HCT116 (cell line): ENCODE measurements at regions not wholly inside any gene's neighbourhood (a gene's known extent, or its start where the extent isn't known, plus 50 kb on each side); places are given as distances from the start of the nearest gene placed in this dataset.

Experiments used
- ATAC-seq: fragments of 200-7000 bp; cut with Tn5 transposase; 2 replicates; pipeline ENCODE4 v1.9.1; 2020; ENCODE audit warnings: mild to moderate bottlenecking, moderate library complexity
- BruUV-seq: library from RNA; stranded (reverse); fragments of 400-500 nt; replicated peaks from 2 replicates; lab custom pipeline; 2021; lab: Mats Ljungman, UMichigan
- CTCF ChIA-PET: fragments of 300-600 bp; sonication (Branson Sonifier 250); formaldehyde crosslinking; loops from one replicate; lab custom pipeline; 2021; ENCODE audit warnings: antibody characterized with exemption; lab: Charles Lee
- POLR2A ChIA-PET: fragments of 300-600, 350-600 bp; sonication (Branson Sonifier 250); formaldehyde crosslinking; loops from one replicate; lab custom pipeline; 2021; ENCODE audit warnings: antibody characterized with exemption; lab: Charles Lee
- RAD21 ChIA-PET, 2 experiments: fragments of 300-600 bp; sonication (Branson Sonifier 250); formaldehyde crosslinking; loops; one replicate each; lab custom pipeline; 2023; ENCODE audit warnings: low total read pairs in 2 of 2; ENCODE audit not compliant: uncharacterized antibody in 2 of 2, unreplicated experiment in 2 of 2, low non-redundant PET in 1 of 2; lab: Charles Lee
- DNase-seq: peaks from one replicate; pipeline ENCODE4 v3.0.0-alpha.2; 2010; ENCODE audit warnings: low read depth, low spot score
- H2AFZ ChIP-seq: fragments of 200-600 bp; shearing (Covaris generic), sonication (generic); 2 replicates; pipeline ENCODE4 v1.6.1; 2017; ENCODE audit warnings: low read depth, mixed run types, mixed read lengths, antibody characterized with exemption, low read length; ENCODE audit not compliant: poor library complexity, severe bottlenecking
- H3K27ac ChIP-seq: 2 replicates; pipeline ENCODE4 v1.5.1; 2012; ENCODE audit warnings: low read depth, low read length
- H3K27me3 ChIP-seq: fragments of 200-600 bp; sonication (generic); 2 replicates; pipeline ENCODE4 v1.6.1; 2016; ENCODE audit warnings: mixed run types, low read length, mixed read lengths; ENCODE audit not compliant: insufficient read depth
- H3K36me3 ChIP-seq, 2 experiments: fragments of 200-500 bp in 1 of 2; fragments of 200-600 bp in 1 of 2; sonication (Bioruptor generic) in 1 of 2; sonication (generic) in 1 of 2; 2 replicates each; pipeline versions ENCODE4 v1.5.1 to v1.6.1; 2014 to 2016; ENCODE audit warnings: low read length in 2 of 2, inconsistent platforms in 1 of 2, mixed read lengths in 1 of 2, mixed run types in 1 of 2; ENCODE audit not compliant: insufficient read depth in 2 of 2, control insufficient read depth in 1 of 2
- H3K4me1 ChIP-seq, 2 experiments: fragments of 200-600 bp in 1 of 2; sonication (generic) in 1 of 2; 2 replicates each; pipeline versions ENCODE4 v1.5.1 to v1.6.1; 2012 to 2017; ENCODE audit warnings: low read length in 2 of 2, inconsistent platforms in 1 of 2, mild to moderate bottlenecking in 1 of 2, mixed read lengths in 1 of 2, mixed run types in 1 of 2, moderate library complexity in 1 of 2; ENCODE audit not compliant: insufficient read depth in 2 of 2, control insufficient read depth in 1 of 2
- H3K4me2 ChIP-seq: fragments of 200-600 bp; sonication (generic); 2 replicates; pipeline ENCODE4 v1.6.1; 2017; ENCODE audit warnings: mixed run types, low read length, mixed read lengths
- H3K4me3 ChIP-seq, 2 experiments: fragments of 200-600 bp in 1 of 2; sonication (generic) in 1 of 2; replicated peaks in 1 of 2; 2 replicates each; pipeline ENCODE4 v1.5.1; 2011 to 2016; ENCODE audit warnings: low read length in 2 of 2, control low read depth in 1 of 2, low read depth in 1 of 2, mild to moderate bottlenecking in 1 of 2, mixed read lengths in 1 of 2, mixed run types in 1 of 2
- H3K79me2 ChIP-seq: fragments of 200-600 bp; sonication (generic); 2 replicates; pipeline ENCODE4 v1.6.1; 2017; ENCODE audit warnings: mild to moderate bottlenecking, mixed run types, low read length, moderate library complexity, mixed read lengths; ENCODE audit not compliant: insufficient read depth
- H3K9ac ChIP-seq: fragments of 200-600 bp; sonication (generic); 2 replicates; pipeline ENCODE4 v1.6.1; 2016; ENCODE audit warnings: low read length, mixed read lengths
- H3K9me2 ChIP-seq: fragments of 200-600 bp; sonication (generic), shearing (Covaris generic); 2 replicates; pipeline ENCODE4 v1.6.1; 2017; ENCODE audit warnings: mixed run types, mild to moderate bottlenecking, moderate library complexity; ENCODE audit not compliant: insufficient read depth
- H3K9me3 ChIP-seq, 2 experiments: fragments of 200-500 bp in 1 of 2; fragments of 200-600 bp in 1 of 2; sonication (Bioruptor generic) in 1 of 2; sonication (generic) in 1 of 2; 2 replicates each; pipeline ENCODE4 v1.6.1; 2014 to 2017; ENCODE audit warnings: low read length in 2 of 2, mixed read lengths in 2 of 2, inconsistent platforms in 1 of 2, low read depth in 1 of 2, mild to moderate bottlenecking in 1 of 2, mixed run types in 1 of 2, moderate library complexity in 1 of 2; ENCODE audit not compliant: control insufficient read depth in 1 of 2, insufficient read depth in 1 of 2
- H4K20me1 ChIP-seq: fragments of 200-600 bp; sonication (generic), shearing (Covaris generic); 2 replicates; pipeline ENCODE4 v1.6.1; 2017; ENCODE audit warnings: mixed run types, mild to moderate bottlenecking, moderate library complexity; ENCODE audit not compliant: insufficient read depth
- EGR1 ChIP-seq: IDR thresholded peaks from 2 replicates; pipeline ENCODE4 v1.6.1; 2012; ENCODE audit warnings: low read depth
- ELF1 ChIP-seq: IDR thresholded peaks from 2 replicates; pipeline ENCODE4 v1.6.1; 2012; ENCODE audit warnings: low read depth, borderline replicate concordance
- EZH2phosphoT487 ChIP-seq: fragments of 200-600 bp; IDR thresholded peaks from 2 replicates; pipeline ENCODE4 v1.6.1; 2018; ENCODE audit warnings: antibody characterized with exemption, borderline replicate concordance
- POLR2AphosphoS5 ChIP-seq: IDR thresholded peaks from 2 replicates; pipeline ENCODE4 v1.6.1; 2011; ENCODE audit warnings: mild to moderate bottlenecking, low read depth, low read length, moderate library complexity
- RAD21 ChIP-seq: IDR thresholded peaks from 2 replicates; pipeline ENCODE4 v1.6.1; 2012; ENCODE audit warnings: low read depth, mild to moderate bottlenecking
- ZFX ChIP-seq: fragments of 450-650 bp; IDR thresholded peaks from 2 replicates; pipeline ENCODE4 v1.6.1; 2017
- ZNF274 ChIP-seq: fragments of 200-500 bp; sonication (Bioruptor generic); IDR thresholded peaks from 2 replicates; pipeline ENCODE4 v1.6.1; 2014; ENCODE audit warnings: mild to moderate bottlenecking, low read depth, low read length, inconsistent platforms
- intact Hi-C: fragments of 100-400 bp; cut with micrococcal nuclease; formaldehyde crosslinking; loops from 2 replicates; pipeline ENCODE4 v1.10.0; 2022
- TF ChIP-seq, protein P1 (sequence below), 3 experiments: fragments of 200-600 bp in 1 of 3; sonication (generic) in 1 of 3; IDR thresholded peaks in 2 of 3; conservative IDR thresholded peaks in 1 of 3; 2 replicates each; pipeline ENCODE4 v1.5.1; 2012 to 2017; ENCODE audit warnings: low read depth in 2 of 3, low read length in 2 of 3, antibody characterized with exemption in 1 of 3, borderline replicate concordance in 1 of 3, control low read depth in 1 of 3, mild to moderate bottlenecking in 1 of 3, mixed read lengths in 1 of 3, mixed run types in 1 of 3, moderate library complexity in 1 of 3; ENCODE audit not compliant: insufficient read depth in 1 of 3
- TF ChIP-seq, protein P2 (sequence below): IDR thresholded peaks from 2 replicates; pipeline ENCODE4 v1.6.1; 2012

DNA sequence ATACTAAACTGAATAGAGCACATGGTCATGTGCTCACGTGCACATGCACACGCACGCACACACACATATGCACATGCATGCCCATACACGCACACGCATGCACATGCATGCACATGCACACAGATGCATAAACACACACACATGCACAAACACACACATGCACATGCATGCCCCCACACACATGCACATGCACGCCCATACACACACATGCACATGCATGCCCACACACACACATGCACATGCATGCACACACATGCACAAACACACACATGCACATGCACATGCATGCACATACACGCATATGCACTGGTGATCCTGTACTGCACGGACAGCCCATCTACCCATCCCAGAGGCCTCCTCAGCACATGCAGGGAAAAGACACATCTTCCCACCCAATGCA, 426.6 kb downstream of the OCA2 start:
- H3K36me3 ChIP-seq = no peaks in the 10 kb centered on the region
- no peak overlapping the region for H2AFZ ChIP-seq
- CTCF ChIA-PET = no interaction called here
- H3K27ac ChIP-seq = no peak overlapping the region
- no peaks in the 10 kb centered on the region for H3K9me2 ChIP-seq
- BruUV-seq = no TSS peak
- no peak overlapping the region for H3K9ac ChIP-seq
- no peaks in the 10 kb centered on the region for H4K20me1 ChIP-seq
- POLR2A ChIA-PET = no interaction called here
- H3K4me2 ChIP-seq = no peak overlapping the region
- RAD21 ChIA-PET = no interaction called here
- H3K4me3 ChIP-seq = no peak overlapping the region
- peaks cover 0 to 55% of the 10 kb centered on the region in 2 experiments; a peak in 2 of 4 replicates for H3K9me3 ChIP-seq
- H3K79me2 ChIP-seq = no peaks in the 10 kb centered on the region
- no peaks in the 10 kb centered on the region for H3K4me1 ChIP-seq
- no peaks in the 10 kb centered on the region for H3K27me3 ChIP-seq
- TF ChIP-seq POLR2AphosphoS5 (no peak), ZFX (no peak), ELF1 (no peak), EZH2phosphoT487 (no peak), RAD21 (no peak), ZNF274 (no peak), EGR1 (no peak)
- TF ChIP-seq, protein P1, sequence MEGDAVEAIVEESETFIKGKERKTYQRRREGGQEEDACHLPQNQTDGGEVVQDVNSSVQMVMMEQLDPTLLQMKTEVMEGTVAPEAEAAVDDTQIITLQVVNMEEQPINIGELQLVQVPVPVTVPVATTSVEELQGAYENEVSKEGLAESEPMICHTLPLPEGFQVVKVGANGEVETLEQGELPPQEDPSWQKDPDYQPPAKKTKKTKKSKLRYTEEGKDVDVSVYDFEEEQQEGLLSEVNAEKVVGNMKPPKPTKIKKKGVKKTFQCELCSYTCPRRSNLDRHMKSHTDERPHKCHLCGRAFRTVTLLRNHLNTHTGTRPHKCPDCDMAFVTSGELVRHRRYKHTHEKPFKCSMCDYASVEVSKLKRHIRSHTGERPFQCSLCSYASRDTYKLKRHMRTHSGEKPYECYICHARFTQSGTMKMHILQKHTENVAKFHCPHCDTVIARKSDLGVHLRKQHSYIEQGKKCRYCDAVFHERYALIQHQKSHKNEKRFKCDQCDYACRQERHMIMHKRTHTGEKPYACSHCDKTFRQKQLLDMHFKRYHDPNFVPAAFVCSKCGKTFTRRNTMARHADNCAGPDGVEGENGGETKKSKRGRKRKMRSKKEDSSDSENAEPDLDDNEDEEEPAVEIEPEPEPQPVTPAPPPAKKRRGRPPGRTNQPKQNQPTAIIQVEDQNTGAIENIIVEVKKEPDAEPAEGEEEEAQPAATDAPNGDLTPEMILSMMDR (IDR thresholded peaks at IDR 0.05 in 2 of 3, conservative IDR thresholded peaks at IDR 0.05 in 1 of 3; ENCODE audit: borderline replicate concordance in 1 of 3, insufficient read depth in 1 of 3, low read depth in 2 of 3, low read length in 2 of 3) = no peak
- TF ChIP-seq, protein P2, sequence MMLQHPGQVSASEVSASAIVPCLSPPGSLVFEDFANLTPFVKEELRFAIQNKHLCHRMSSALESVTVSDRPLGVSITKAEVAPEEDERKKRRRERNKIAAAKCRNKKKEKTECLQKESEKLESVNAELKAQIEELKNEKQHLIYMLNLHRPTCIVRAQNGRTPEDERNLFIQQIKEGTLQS = no peak
- TF ChIP-seq, all 23 proteins: peak for 0
- intact Hi-C loops = no loop called here
- no peak for ATAC-seq
- no peak for DNase-seq
